NT2/D1 (cell line): ENCODE measurements at regions not wholly inside any gene's neighbourhood (a gene's known extent, or its start where the extent isn't known, plus 50 kb on each side); places are given as distances from the start of the nearest gene placed in this dataset.

ENCODE experiments used
- DNase-seq: peaks from one replicate; pipeline ENCODE4 v3.0.0-alpha.2; 2011; ENCODE audit warnings: low read depth, low spot score
- H3K27me3 ChIP-seq: 2 replicates; pipeline ENCODE4 v1.6.0; 2011; ENCODE audit warnings: mild to moderate bottlenecking; ENCODE audit not compliant: insufficient read length, insufficient read depth
- H3K36me3 ChIP-seq: 2 replicates; pipeline ENCODE4 v1.6.1; 2011; ENCODE audit warnings: mild to moderate bottlenecking, low read length, mixed read lengths; ENCODE audit not compliant: insufficient read depth, insufficient read length
- H3K4me1 ChIP-seq: 2 replicates; pipeline ENCODE4 v1.5.1; 2011; ENCODE audit not compliant: insufficient read depth, insufficient read length
- H3K4me3 ChIP-seq: 2 replicates; pipeline ENCODE4 v1.5.1; 2011; ENCODE audit warnings: low read depth; ENCODE audit not compliant: insufficient read length
- H3K9ac ChIP-seq: 2 replicates; pipeline ENCODE4 v1.6.0; 2011; ENCODE audit warnings: low read depth; ENCODE audit not compliant: insufficient read length
- H3K9me3 ChIP-seq: 2 replicates; pipeline ENCODE4 v1.5.1; 2011; ENCODE audit warnings: mild to moderate bottlenecking, low read length; ENCODE audit not compliant: insufficient read depth
- SUZ12 ChIP-seq: IDR thresholded peaks from 2 replicates; pipeline ENCODE4 v1.6.1; 2011; ENCODE audit not compliant: insufficient read length, insufficient read depth; ENCODE audit errors: extremely low read depth
- YY1 ChIP-seq: IDR thresholded peaks from 2 replicates; pipeline ENCODE4 v1.6.1; 2011; ENCODE audit not compliant: insufficient read length, insufficient read depth
- ZNF274 ChIP-seq: IDR thresholded peaks from 2 replicates; pipeline ENCODE4 v1.6.1; 2011; ENCODE audit warnings: mild to moderate bottlenecking, low read depth, low read length

DNA sequence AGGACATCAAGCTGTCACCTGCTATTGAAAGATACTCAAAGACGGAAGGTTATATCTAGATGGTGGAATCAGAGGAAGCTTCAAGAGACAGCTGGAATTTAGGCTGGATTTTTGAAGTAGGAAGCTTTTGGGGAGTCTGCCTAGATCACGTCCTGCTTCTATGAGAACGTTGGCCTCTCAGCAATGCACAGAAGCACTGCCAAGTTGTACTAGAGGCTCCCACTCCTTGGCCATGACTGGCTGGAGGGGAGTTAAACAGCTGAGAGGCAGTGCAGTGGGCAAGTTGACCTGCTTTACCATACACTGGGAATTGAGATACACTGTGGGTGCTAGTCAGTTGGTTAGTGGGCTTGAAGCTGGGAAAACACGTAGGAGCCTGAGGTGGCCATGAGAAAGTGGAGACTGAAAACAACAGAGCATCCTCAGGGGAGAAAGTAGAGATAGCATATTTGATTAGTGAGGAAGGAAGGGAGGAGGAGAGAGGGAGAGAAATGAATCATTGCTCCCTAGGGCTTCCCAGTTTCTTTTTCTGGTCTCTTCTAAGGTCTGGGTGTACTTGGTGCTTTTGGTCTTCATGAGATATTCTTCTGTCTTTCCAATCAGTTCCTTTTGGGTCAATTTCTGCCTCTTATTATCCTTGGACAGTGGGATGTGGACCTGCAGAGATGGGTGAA, 110.8 kb downstream of the EMP1 start:
- Histone ChIP-seq H3K36me3 (no peaks in the 10 kb centered on the region), H3K9ac (no peak overlapping the region), H3K27me3 (no peaks in the 10 kb centered on the region), H3K9me3 (no peaks in the 10 kb centered on the region), H3K4me3 (no peak overlapping the region), H3K4me1 (no peaks in the 10 kb centered on the region)
- no peak for DNase-seq
- TF ChIP-seq ZNF274 (no peak), YY1 (no peak), SUZ12 (no peak)

DNA sequence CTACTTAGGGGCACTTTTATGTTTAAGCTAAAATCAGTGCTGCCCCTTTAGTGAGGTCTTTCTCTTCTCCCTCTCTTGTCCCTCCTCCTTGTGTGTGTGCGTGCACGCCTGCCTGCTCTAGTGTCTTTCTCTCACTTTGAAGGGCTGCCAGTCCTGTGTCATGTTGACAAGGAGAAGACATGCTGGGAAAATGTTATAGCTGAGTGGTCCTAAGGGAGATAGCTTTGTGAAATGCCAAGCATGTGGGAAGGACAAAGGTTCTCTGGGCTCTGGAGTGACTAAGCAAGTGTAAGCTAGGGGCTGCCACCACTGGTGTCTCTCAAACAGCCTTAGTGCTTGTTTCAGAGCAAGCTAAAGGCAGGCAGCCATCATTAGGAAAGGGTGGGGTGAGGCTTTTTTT, 108.4 kb downstream of the EMP1 start:
- no peak for TF ChIP-seq SUZ12
- TF ChIP-seq YY1, result no peak
- TF ChIP-seq ZNF274, result no peak
- H3K9ac ChIP-seq, result no peak overlapping the region
- no peak for DNase-seq
- H3K9me3 ChIP-seq, result 0 out of 2 replicates have a peak, but pooled peaks cover 5% of the 10 kb centered on the region
- no peaks in the 10 kb centered on the region for H3K27me3 ChIP-seq
- no peaks in the 10 kb centered on the region for H3K4me1 ChIP-seq
- no peak overlapping the region for H3K4me3 ChIP-seq
- no peaks in the 10 kb centered on the region for H3K36me3 ChIP-seq

DNA sequence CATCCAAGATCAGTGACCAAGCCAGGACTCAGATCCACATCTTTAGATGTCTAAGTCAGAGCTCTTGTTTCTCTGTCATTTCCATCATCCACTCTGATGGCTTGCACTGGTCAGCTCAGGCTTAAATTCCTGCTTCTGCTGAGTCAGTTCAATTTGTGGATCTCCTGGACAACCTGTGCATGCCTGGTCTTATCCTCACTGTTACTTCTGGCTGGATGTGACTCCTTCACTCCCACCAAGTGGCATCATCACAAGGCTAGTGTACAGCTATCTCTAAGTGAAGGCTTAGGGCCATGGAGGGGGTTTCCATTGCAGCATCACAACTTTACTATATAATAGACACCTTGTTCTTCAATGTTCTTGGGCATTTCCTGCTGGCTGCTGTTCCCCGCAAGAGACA, 102.9 kb downstream of the EMP1 start:
- Histone ChIP-seq H3K36me3 (no peaks in the 10 kb centered on the region), H3K4me1 (no peaks in the 10 kb centered on the region), H3K9me3 (0 out of 2 replicates have a peak, but pooled peaks cover 5% of the 10 kb centered on the region), H3K9ac (no peak overlapping the region), H3K27me3 (no peaks in the 10 kb centered on the region), H3K4me3 (no peak overlapping the region)
- no peak for DNase-seq
- no peak for TF ChIP-seq SUZ12
- TF ChIP-seq ZNF274, result no peak
- no peak for TF ChIP-seq YY1

DNA sequence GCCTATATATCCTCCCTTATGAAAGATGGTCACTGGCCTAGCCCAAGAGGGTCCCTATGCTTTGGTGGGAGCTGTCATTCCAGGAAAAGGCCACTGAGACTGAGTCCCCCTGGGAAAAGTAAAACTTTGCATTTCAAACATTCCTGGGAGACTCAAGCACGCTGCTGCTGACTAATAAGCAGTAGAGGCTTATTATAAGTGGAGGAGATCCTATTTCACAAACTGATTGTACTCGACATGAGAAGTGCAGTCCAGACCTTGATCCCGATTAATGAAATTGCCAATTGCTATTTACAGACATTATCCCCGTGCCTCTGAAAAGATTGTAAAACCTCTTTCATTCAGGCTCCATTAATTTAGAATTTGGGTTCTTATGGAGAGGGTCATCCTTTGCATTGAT, 96.6 kb downstream of the EMP1 start:
- Histone ChIP-seq H3K36me3 (no peaks in the 10 kb centered on the region), H3K4me3 (no peak overlapping the region), H3K4me1 (no peaks in the 10 kb centered on the region), H3K9ac (no peak overlapping the region), H3K9me3 (no peaks in the 10 kb centered on the region), H3K27me3 (no peaks in the 10 kb centered on the region)
- no peak for DNase-seq
- TF ChIP-seq SUZ12, result no peak
- no peak for TF ChIP-seq YY1
- no peak for TF ChIP-seq ZNF274

DNA sequence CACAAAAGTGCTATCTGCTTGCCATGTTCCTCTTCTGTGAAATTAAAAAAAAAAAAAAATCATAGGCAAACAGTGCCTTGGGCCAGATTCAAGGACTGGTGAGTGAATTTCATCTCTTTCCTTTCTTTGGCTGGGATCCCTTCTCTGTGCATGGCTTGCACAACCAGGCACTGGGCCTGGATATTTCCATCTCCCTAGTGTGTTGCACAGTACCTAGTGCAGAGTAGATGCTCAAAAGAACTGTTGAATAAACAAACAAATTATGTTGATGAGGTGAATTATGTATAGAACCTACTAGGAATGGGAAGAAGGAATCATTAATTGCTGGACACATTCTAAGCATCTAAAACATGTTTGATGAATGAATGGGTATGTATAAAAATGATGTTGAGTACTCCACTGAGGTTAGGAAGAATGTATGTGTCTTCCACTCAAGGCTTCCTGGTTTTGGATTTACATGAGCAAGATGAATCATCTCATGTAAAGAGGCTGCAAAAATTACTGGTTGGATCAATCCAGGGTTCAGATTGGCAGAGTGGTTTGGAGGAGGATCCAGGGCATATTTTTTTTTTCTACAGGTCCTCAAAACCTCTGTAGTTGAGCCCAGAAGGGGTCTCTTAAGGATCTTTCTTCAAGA, 93.2 kb downstream of the EMP1 start:
- TF ChIP-seq ZNF274 (no peak), SUZ12 (no peak), YY1 (no peak)

DNA sequence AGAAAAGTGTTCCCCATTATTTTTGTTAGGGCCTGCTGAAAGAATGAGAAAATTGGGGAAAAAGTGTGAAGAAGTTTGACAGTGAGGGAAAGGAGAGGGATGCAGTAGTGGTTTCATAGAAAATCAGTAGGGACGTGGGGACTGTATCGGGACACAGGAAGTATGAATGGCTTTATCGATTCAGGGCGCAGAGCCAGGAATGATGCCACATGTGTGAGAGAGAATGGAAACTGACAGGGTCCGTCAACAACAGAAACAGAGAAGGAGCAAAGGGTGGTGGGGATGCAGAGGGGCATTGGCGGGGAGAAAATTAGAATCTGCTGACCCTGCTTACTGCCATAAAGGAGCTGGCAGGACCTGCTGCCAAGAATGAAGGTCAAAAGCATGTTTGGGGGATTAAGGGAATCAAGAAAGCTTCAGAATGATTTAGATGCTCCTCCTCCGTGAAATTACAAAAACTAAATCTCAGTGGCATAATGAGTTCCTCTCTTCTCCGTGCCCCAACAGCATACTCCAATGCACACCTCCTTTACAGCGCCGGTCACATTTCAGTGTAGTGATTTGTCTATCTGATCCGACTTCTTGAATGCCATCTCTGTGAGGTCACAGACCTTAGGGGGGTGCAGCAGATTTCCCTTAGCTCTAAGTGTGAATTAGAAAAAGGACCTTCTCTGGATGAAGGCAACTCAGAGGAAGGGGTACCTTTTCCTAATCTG, 92.6 kb downstream of the EMP1 start:
- DNase-seq, result no peak
- Histone ChIP-seq H3K9ac (no peak overlapping the region), H3K27me3 (no peaks in the 10 kb centered on the region), H3K4me3 (no peak overlapping the region), H3K4me1 (no peaks in the 10 kb centered on the region), H3K9me3 (peaks cover 12% of the 10 kb centered on the region; the same call in 1 of the 2 replicates), H3K36me3 (no peaks in the 10 kb centered on the region)
- TF ChIP-seq YY1, result no peak
- no peak for TF ChIP-seq ZNF274
- TF ChIP-seq SUZ12, result no peak

More for the DNA sequence above, 93.2 kb downstream of the EMP1 start:
- H3K4me1 ChIP-seq, result no peaks in the 10 kb centered on the region
- no peak overlapping the region for H3K9ac ChIP-seq
- no peaks in the 10 kb centered on the region for H3K36me3 ChIP-seq
- no peak for DNase-seq
- H3K4me3 ChIP-seq, result no peak overlapping the region
- peaks cover 12% of the 10 kb centered on the region; the same call in 1 of the 2 replicates for H3K9me3 ChIP-seq
- no peaks in the 10 kb centered on the region for H3K27me3 ChIP-seq

DNA sequence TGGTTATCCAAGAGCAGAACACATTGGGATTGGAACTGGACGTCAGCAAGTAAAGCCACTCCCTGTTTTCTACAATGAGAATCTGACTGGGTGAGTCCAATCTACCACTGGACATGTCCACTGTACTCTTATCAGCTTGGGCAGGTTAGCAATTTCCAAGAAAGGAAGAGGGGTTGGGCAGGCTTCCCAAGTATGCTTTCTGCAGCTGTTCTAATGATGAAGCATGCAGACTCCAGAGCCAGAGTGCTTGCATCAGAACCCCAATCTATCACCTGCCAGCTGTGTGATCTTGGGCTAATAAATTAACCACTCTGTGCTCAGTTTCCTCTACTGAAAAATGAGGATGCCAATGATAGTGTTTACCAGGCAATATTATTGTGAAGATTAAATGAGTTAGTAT, 92.0 kb downstream of the EMP1 start:
- no peak for TF ChIP-seq YY1
- TF ChIP-seq SUZ12, result no peak
- TF ChIP-seq ZNF274, result no peak
- peaks cover 12% of the 10 kb centered on the region; the same call in 1 of the 2 replicates for H3K9me3 ChIP-seq
- H3K4me1 ChIP-seq, result no peaks in the 10 kb centered on the region
- no peak for DNase-seq
- H3K36me3 ChIP-seq, result no peaks in the 10 kb centered on the region
- H3K4me3 ChIP-seq, result no peak overlapping the region
- no peak overlapping the region for H3K9ac ChIP-seq
- no peaks in the 10 kb centered on the region for H3K27me3 ChIP-seq
